Calu3 (cell line): ENCODE measurements at regions not wholly inside any gene's neighbourhood (a gene's known extent, or its start where the extent isn't known, plus 50 kb on each side); places are given as distances from the start of the nearest gene placed in this dataset.
A peak's percentile ranks its signal among the peaks of the same experiment; 100 is the strongest.
"Not testable (repeated sequence)": the region's sequence is repeated elsewhere in the genome, so short reads cannot be mapped to it uniquely, and the experiment has no call there.

Source experiments
- BruUV-seq: library from RNA; stranded (reverse); fragments of 400-500 nt; replicated peaks from 2 replicates; lab custom pipeline; 2021; lab: Mats Ljungman, UMichigan
- CTCF ChIA-PET: fragments of 300-600 bp; sonication (Branson Sonifier 250); formaldehyde crosslinking; loops from one replicate; lab custom pipeline; 2022; ENCODE audit warnings: antibody characterized with exemption; lab: Charles Lee
- DNase-seq: peaks from one replicate; pipeline ENCODE4 v3.0.0; 2022
- H3K27ac Mint-ChIP-seq: one replicate; pipeline ENCODE4 v1.8.0; 2022; ENCODE audit warnings: mixed read lengths; ENCODE audit not compliant: unreplicated experiment
- H3K27me3 Mint-ChIP-seq: one replicate; pipeline ENCODE4 v1.8.0; 2022; ENCODE audit warnings: mixed read lengths; ENCODE audit not compliant: unreplicated experiment
- H3K36me3 Mint-ChIP-seq: one replicate; pipeline ENCODE4 v1.8.0; 2022; ENCODE audit warnings: mild to moderate bottlenecking, moderate library complexity, mixed read lengths; ENCODE audit not compliant: insufficient read depth, unreplicated experiment
- H3K4me1 Mint-ChIP-seq: one replicate; pipeline ENCODE4 v1.8.0; 2022; ENCODE audit warnings: mild to moderate bottlenecking, low read depth, mixed read lengths; ENCODE audit not compliant: unreplicated experiment
- H3K4me3 Mint-ChIP-seq: one replicate; pipeline ENCODE4 v1.8.0; 2022; ENCODE audit warnings: mild to moderate bottlenecking, low read depth, moderate library complexity, mixed read lengths; ENCODE audit not compliant: unreplicated experiment
- H3K9me3 Mint-ChIP-seq: one replicate; pipeline ENCODE4 v1.8.0; 2022; ENCODE audit warnings: low read depth, mixed read lengths; ENCODE audit not compliant: unreplicated experiment
- CTCF ChIP-seq: fragments of 200-600 bp; IDR thresholded peaks from one replicate; pipeline ENCODE4 v1.8.0; 2022; ENCODE audit warnings: antibody characterized with exemption; ENCODE audit not compliant: unreplicated experiment
- intact Hi-C: fragments of 100-400 bp; cut with micrococcal nuclease; formaldehyde crosslinking; loops from one replicate; pipeline ENCODE4 v1.10.0; 2022; ENCODE audit not compliant: unreplicated experiment

- no peak for TF ChIP-seq CTCF
- intact Hi-C loops, result no loop called here
- BruUV-seq, result no TSS peak
- no peaks in the 10 kb centered on the region for H3K4me1 Mint-ChIP-seq
- peaks cover 3% of the 10 kb centered on the region for H3K9me3 Mint-ChIP-seq
- H3K4me3 Mint-ChIP-seq, result no peak overlapping the region
- no peak for DNase-seq
- H3K27me3 Mint-ChIP-seq, result no peaks in the 10 kb centered on the region
- no peaks in the 10 kb centered on the region for H3K36me3 Mint-ChIP-seq
- H3K27ac Mint-ChIP-seq, result no peak overlapping the region
- CTCF ChIA-PET, result no interaction called here
Measured at GRCh38 chr4:12445711-12446235, 1017.1 kb upstream of the HS3ST1 start.

DNA sequence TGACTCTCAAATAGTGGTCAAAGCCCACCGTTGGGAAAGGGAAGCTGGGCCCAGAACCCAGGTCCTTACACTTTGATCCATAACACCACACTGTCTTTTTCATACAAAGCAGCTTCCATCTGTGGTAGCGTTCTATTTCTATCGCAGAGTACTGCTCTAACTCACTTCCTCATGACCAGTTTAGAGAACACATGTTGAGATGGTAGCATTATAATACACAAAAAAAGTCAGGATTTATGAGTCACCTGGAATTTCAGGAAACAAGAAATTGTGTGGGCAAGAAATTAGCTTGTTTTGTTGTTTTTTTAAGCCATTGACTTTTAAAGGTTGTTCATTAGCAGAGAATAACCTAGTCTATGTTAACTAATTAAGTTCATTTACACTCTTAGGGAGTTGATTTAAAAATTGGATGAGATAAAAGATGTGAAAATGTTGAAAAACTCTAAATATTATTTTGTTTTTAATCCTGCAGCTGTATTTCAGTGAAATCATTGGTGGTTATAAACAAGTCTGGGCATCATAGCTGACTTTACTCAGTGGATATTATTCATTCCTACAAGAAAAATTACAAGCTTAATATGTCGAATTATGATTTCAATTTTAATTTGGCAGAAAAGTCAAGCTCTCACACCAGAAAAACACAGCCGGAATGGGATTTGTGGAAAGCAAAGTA lies 1011.1 kb upstream of the HS3ST1 start:
- CTCF ChIA-PET, result interaction anchor here (0.6 kb wide), 1 partner anchor 11 kb away, joined by 5 read pairs; no protein-coding TSS in a partner anchor
- Mint-ChIP-seq H3K27ac (no peak overlapping the region), H3K4me3 (no peak overlapping the region), H3K4me1 (no peaks in the 10 kb centered on the region), H3K9me3 (no peaks in the 10 kb centered on the region), H3K36me3 (no peaks in the 10 kb centered on the region), H3K27me3 (no peaks in the 10 kb centered on the region)
- BruUV-seq, result no TSS peak
- intact Hi-C loops, result no loop called here
- TF ChIP-seq CTCF, result no peak
- no peak for DNase-seq

- H3K27ac Mint-ChIP-seq, H3K27me3 Mint-ChIP-seq, CTCF ChIA-PET, intact Hi-C loops, BruUV-seq, H3K9me3 Mint-ChIP-seq, H3K36me3 Mint-ChIP-seq, H3K4me3 Mint-ChIP-seq: not testable (repeated sequence)
- peak; percentile 4 for DNase-seq
- H3K4me1 Mint-ChIP-seq, result peaks cover 18% of the 10 kb centered on the region
Measured at GRCh38 chr4:12431259-12431658, 1002.6 kb upstream of the HS3ST1 start.

- H3K9me3 Mint-ChIP-seq, result peaks cover 6% of the 10 kb centered on the region
- CTCF ChIA-PET, result no interaction called here
- no peak overlapping the region for H3K4me3 Mint-ChIP-seq
- DNase-seq, result no peak
- TF ChIP-seq CTCF, result no peak
- no TSS peak for BruUV-seq
- intact Hi-C loops, result no loop called here
- H3K36me3 Mint-ChIP-seq, result no peaks in the 10 kb centered on the region
- H3K27me3 Mint-ChIP-seq, result no peaks in the 10 kb centered on the region
- peak overlapping the region; percentile 4 for H3K27ac Mint-ChIP-seq
- H3K4me1 Mint-ChIP-seq, result peaks cover 17% of the 10 kb centered on the region
Measured at GRCh38 chr4:12421364-12421763, 992.7 kb upstream of the HS3ST1 start.

DNA sequence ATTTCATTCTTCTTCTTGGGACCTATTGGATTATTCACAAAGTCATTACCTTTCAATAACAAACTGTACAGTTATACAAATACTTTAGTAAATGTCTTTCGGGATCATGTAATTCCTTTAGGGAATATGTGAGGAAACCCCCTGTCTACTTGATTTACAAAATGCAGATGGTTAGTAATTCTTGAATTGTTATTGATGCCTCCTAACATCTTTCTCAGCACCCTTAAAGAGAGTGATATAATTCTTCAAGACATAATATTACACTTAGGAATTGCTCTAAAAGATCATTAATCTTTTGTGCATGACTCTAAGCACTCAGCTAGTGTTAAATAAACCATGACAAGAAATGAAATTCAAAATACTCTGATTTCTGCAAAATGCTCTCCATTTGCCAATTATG lies 988.1 kb upstream of the HS3ST1 start:
- intact Hi-C loops, result no loop called here
- no peaks in the 10 kb centered on the region for H3K27me3 Mint-ChIP-seq
- H3K36me3 Mint-ChIP-seq, result no peaks in the 10 kb centered on the region
- H3K4me1 Mint-ChIP-seq, result peaks cover 15% of the 10 kb centered on the region
- peaks cover 3% of the 10 kb centered on the region for H3K9me3 Mint-ChIP-seq
- H3K27ac Mint-ChIP-seq, result no peak overlapping the region
- TF ChIP-seq CTCF, result no peak
- no TSS peak for BruUV-seq
- CTCF ChIA-PET, result interaction anchor here (0.7 kb wide), 1 partner anchor 148 kb away, joined by 3 read pairs; no protein-coding TSS in a partner anchor
- no peak overlapping the region for H3K4me3 Mint-ChIP-seq
- DNase-seq, result no peak
